Neural progenitor cell (in vitro differentiated cells): ENCODE measurements at regions not wholly inside any gene's neighbourhood (a gene's known extent, or its start where the extent isn't known, plus 50 kb on each side); places are given as distances from the start of the nearest gene placed in this dataset.

ENCODE experiments used
- EZH2 ChIP-seq: fragments of 200-600 bp; sonication (generic); IDR thresholded peaks from 2 replicates; pipeline ENCODE4 v1.6.1; 2017; ENCODE audit warnings: antibody characterized with exemption, mild to moderate bottlenecking, moderate library complexity
- EZH2phosphoT487 ChIP-seq: fragments of 200-600 bp; sonication (generic); IDR thresholded peaks from 2 replicates; pipeline ENCODE4 v1.6.1; 2017; ENCODE audit warnings: antibody characterized with exemption
- TF ChIP-seq, protein P1 (sequence below): fragments of 200-600 bp; sonication (generic); IDR thresholded peaks from 2 replicates; pipeline ENCODE4 v1.5.1; 2017; ENCODE audit warnings: antibody characterized with exemption, mild to moderate bottlenecking

- TF ChIP-seq, protein P1, sequence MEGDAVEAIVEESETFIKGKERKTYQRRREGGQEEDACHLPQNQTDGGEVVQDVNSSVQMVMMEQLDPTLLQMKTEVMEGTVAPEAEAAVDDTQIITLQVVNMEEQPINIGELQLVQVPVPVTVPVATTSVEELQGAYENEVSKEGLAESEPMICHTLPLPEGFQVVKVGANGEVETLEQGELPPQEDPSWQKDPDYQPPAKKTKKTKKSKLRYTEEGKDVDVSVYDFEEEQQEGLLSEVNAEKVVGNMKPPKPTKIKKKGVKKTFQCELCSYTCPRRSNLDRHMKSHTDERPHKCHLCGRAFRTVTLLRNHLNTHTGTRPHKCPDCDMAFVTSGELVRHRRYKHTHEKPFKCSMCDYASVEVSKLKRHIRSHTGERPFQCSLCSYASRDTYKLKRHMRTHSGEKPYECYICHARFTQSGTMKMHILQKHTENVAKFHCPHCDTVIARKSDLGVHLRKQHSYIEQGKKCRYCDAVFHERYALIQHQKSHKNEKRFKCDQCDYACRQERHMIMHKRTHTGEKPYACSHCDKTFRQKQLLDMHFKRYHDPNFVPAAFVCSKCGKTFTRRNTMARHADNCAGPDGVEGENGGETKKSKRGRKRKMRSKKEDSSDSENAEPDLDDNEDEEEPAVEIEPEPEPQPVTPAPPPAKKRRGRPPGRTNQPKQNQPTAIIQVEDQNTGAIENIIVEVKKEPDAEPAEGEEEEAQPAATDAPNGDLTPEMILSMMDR: no peak
- TF ChIP-seq EZH2phosphoT487: no peak
- no peak for TF ChIP-seq EZH2
Observed at GRCh38 chr2:147171941-147172340, 672.9 kb upstream of the ACVR2A start.
